ENCODE measurements at regions not wholly inside any gene's neighbourhood (a gene's known extent, or its start where the extent isn't known, plus 50 kb on each side); places are given as distances from the start of the nearest gene placed in this dataset.

DNA sequence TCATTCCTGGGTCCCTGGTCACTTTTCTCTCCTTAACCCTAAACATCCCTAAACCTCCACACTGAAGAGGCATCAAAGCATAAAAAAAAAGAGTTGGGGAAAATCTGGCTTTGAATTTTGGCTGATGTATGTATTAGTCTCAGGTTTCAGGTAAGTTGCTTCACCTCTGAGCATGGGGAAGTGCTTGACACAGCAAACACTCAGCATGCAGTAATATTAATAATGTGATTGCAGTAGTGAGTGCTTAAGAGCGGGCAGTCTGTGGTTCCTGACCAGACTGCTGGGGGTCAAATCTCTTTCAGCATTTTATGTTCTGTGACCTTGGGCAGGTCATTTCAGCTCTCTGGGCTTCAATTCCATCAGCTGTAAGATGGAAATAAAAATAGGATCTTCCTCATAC lies 467.9 kb downstream of the SOX2 start:
- TF ChIP-seq, protein P1, sequence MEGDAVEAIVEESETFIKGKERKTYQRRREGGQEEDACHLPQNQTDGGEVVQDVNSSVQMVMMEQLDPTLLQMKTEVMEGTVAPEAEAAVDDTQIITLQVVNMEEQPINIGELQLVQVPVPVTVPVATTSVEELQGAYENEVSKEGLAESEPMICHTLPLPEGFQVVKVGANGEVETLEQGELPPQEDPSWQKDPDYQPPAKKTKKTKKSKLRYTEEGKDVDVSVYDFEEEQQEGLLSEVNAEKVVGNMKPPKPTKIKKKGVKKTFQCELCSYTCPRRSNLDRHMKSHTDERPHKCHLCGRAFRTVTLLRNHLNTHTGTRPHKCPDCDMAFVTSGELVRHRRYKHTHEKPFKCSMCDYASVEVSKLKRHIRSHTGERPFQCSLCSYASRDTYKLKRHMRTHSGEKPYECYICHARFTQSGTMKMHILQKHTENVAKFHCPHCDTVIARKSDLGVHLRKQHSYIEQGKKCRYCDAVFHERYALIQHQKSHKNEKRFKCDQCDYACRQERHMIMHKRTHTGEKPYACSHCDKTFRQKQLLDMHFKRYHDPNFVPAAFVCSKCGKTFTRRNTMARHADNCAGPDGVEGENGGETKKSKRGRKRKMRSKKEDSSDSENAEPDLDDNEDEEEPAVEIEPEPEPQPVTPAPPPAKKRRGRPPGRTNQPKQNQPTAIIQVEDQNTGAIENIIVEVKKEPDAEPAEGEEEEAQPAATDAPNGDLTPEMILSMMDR (IDR thresholded peaks at IDR 0.05; ENCODE audit: unreplicated experiment in 3 of 3) = no peak
- Mint-ChIP-seq H3K27ac (no peak overlapping the region), H3K36me3 (ENCODE audit: low read depth) (no peaks in the 10 kb centered on the region), H3K9me3 (no peaks in the 10 kb centered on the region), H3K27me3 (ENCODE audit: low read depth) (no peaks in the 10 kb centered on the region), H3K4me3 (no peak overlapping the region), H3K4me1 (peaks cover 15% of the 10 kb centered on the region)

DNA sequence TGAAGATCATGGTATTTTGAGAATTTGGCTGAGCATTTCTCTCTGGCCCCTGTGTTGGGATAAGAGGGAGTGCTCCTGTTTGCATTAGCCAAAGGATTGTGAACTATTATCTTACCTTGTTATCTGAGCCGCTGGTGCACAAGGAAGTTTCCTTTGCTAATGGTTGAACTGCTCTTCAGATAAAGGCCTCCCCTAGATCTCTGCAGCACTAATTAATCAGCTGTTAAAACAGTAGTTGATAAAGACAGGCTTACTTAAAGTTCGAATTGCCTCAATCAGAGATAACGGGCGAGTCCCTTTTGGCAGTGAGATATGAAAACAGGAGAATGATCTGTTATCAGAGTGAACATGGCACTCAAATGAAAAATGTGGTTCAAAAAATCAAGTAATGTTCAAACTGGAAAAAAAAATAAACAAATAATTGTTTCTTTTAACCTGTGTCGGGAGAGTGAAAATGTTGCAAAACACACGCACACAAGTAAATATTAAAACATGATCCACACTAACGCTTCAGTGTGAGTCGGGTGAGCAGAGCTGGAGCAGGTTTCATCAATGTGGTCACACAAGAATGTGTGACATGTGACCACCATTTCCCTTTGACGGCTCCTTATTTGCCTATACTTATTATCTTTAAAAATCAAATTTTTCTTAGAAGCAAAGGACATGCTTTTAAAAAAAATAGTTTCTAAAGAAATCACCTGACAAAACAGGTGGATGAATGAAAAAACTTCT lies 469.1 kb downstream of the SOX2 start:
- no peak overlapping the region for H3K4me3 Mint-ChIP-seq
- no peaks in the 10 kb centered on the region for H3K9me3 Mint-ChIP-seq
- H3K27me3 Mint-ChIP-seq (ENCODE audit: low read depth) = no peaks in the 10 kb centered on the region
- no peaks in the 10 kb centered on the region for H3K36me3 Mint-ChIP-seq (ENCODE audit: low read depth)
- TF ChIP-seq, protein P1 (IDR thresholded peaks at IDR 0.05; ENCODE audit: unreplicated experiment in 3 of 3) = no peak
- H3K4me1 Mint-ChIP-seq = peaks cover 15% of the 10 kb centered on the region
- no peak overlapping the region for H3K27ac Mint-ChIP-seq

DNA sequence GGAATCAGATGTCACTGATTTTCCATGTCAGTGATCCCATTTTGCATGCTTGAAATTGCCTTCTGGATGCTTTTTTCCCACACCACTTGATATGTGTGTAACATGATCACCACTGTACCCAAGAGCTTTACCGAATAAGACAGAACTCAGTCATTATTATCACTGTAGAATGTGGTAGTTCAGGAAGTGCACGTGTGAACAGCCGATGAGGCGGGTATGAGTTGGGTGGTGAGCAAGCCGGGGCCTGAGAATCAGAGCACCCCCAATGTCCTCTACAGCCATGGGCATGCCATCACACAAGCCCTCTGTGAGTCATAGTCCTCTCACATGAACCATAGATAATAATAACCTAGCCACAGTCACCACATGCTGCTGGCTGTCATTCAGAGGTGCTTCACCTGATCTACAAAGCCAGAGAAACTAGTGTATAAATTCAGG lies 470.8 kb downstream of the SOX2 start:
- Mint-ChIP-seq H3K4me3 (no peak overlapping the region), H3K36me3 (ENCODE audit: low read depth) (no peaks in the 10 kb centered on the region), H3K4me1 (peaks cover 15% of the 10 kb centered on the region), H3K9me3 (peaks cover 1% of the 10 kb centered on the region), H3K27ac (no peak overlapping the region), H3K27me3 (ENCODE audit: low read depth) (no peaks in the 10 kb centered on the region)
- TF ChIP-seq, protein P1 (IDR thresholded peaks at IDR 0.05; ENCODE audit: unreplicated experiment in 3 of 3) = no peak

DNA sequence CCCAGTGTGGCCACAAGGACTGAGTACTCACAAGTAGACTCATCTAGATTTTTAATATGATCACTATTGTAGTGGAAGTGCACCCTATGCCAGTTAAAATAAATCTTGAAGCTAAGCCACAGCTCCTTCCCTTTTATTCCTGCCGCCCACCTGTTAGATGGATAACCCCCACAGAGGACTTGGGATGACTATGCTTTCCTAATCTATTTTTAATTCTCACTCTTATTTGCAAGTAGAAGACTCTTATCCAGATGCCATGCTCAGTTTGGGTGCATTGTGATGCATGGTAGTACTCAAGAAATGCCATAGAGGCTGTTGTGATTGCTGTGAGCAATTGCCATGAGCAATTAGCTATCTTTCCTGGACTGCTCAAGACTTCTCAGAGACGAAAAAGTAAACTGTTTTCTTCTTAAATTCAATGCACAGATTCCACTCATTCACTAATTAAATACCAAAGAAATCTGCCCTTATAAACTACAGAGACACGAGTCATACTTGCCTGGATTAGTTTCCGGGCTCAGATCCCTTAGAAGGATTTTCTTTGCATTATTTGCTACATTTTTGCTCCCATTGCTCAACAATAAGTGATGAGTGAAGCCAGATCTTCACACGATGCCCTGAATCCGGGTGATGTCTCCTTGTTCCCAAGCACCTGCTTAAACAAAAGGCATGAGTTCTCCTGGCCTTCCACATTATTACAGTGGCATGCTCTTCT lies 472.1 kb downstream of the SOX2 start:
- TF ChIP-seq, protein P1 (IDR thresholded peaks at IDR 0.05; ENCODE audit: unreplicated experiment in 3 of 3) = no peak
- Mint-ChIP-seq H3K9me3 (peaks cover 4% of the 10 kb centered on the region), H3K27me3 (ENCODE audit: low read depth) (no peaks in the 10 kb centered on the region), H3K27ac (no peak overlapping the region), H3K36me3 (ENCODE audit: low read depth) (no peaks in the 10 kb centered on the region), H3K4me3 (no peak overlapping the region), H3K4me1 (peaks cover 15% of the 10 kb centered on the region)

DNA sequence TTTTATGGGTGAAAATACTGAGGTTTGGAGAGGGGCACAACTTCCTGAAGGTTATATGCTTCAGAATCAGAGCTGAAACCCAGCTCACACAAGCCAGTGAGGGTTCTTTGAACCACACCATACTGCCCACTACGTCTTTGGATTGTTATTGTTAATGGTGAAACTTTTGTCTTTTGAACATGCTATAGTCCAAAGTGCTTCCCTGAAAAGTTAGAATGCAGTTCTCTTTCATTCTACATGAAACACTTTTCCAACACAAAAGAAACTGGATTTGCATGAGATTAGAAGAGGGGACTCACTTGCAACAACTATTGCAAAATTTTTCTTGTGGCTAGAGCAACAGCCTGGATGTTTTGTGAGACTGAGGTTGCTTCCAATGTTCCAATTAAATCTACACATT lies 473.6 kb downstream of the SOX2 start:
- no peaks in the 10 kb centered on the region for H3K27me3 Mint-ChIP-seq (ENCODE audit: low read depth)
- H3K9me3 Mint-ChIP-seq = peaks cover 4% of the 10 kb centered on the region
- H3K36me3 Mint-ChIP-seq (ENCODE audit: low read depth) = no peaks in the 10 kb centered on the region
- peaks cover 15% of the 10 kb centered on the region for H3K4me1 Mint-ChIP-seq
- H3K4me3 Mint-ChIP-seq = no peak overlapping the region
- TF ChIP-seq, protein P1 (IDR thresholded peaks at IDR 0.05; ENCODE audit: unreplicated experiment in 3 of 3) = no peak
- no peak overlapping the region for H3K27ac Mint-ChIP-seq
